ENCODE measurements at regions not wholly inside any gene's neighbourhood (a gene's known extent, or its start where the extent isn't known, plus 50 kb on each side); places are given as distances from the start of the nearest gene placed in this dataset.

DNA sequence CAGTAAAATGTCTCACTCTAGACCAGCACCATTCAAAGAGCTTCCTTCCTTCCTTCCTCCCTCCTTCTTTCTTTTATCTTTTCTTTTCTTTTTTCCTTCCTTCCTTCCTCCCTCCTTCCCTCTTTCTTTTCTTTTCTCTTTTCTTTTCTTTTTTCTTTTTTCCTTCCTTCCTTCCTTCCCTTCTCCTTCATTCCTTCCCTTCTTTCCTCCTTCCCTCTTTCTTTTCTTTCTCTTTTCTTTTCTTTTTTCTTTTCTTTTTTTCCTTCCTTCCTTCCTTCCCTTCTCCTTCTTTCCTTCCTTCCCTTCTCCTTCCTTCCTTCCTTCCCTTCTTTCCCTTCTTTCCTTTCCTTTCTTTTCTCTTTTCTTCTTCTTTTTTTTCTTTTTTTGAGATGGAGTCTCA lies 985.1 kb downstream of the DSC3 start:
- no peaks in the 10 kb centered on the region for H4K20me1 ChIP-seq (ENCODE audit: control insufficient read depth, extremely low read depth, insufficient read depth, low read length)
- no peak for FAIRE-seq
- H2AFZ ChIP-seq (ENCODE audit: control insufficient read depth, low read length) = no peak overlapping the region
- H3K9ac ChIP-seq (ENCODE audit: control insufficient read depth, extremely low read depth, insufficient read depth, low read length) = no peak overlapping the region
- H3K4me1 ChIP-seq (ENCODE audit: control insufficient read depth, extremely low read depth, insufficient read depth, low read length) = no peaks in the 10 kb centered on the region
- no peak overlapping the region for H3K4me3 ChIP-seq (ENCODE audit: control insufficient read depth in 2 of 3, extremely low read depth in 1 of 3, insufficient read depth in 2 of 3, low read depth in 1 of 3, low read length in 3 of 3)
- no peaks in the 10 kb centered on the region for H3K27me3 ChIP-seq (ENCODE audit: control insufficient read depth, extremely low read depth, insufficient read depth, low read length)
- no peaks in the 10 kb centered on the region for H3K9me3 ChIP-seq (ENCODE audit: control insufficient read depth, low read depth, low read length)
- DNase-seq (ENCODE audit: low read depth, low spot score) = no peak
- no peak overlapping the region for H3K27ac ChIP-seq (ENCODE audit: control insufficient read depth, insufficient read depth, low read length)
- no peaks in the 10 kb centered on the region for H3K79me2 ChIP-seq (ENCODE audit: control insufficient read depth, insufficient read depth, low read length)
- no peaks in the 10 kb centered on the region for H3K9me1 ChIP-seq (ENCODE audit: control insufficient read depth, extremely low read depth, insufficient read depth, low read length)
- no peaks in the 10 kb centered on the region for H3K36me3 ChIP-seq (ENCODE audit: control insufficient read depth in 2 of 2, extremely low read depth in 1 of 2, insufficient read depth in 2 of 2, low read length in 2 of 2)
- dilution Hi-C loops (cut with MboI; ENCODE audit: extremely low pct_ligation_motif_present, low sequenced_read_pairs) = no loop called here
- TF ChIP-seq, protein P1, sequence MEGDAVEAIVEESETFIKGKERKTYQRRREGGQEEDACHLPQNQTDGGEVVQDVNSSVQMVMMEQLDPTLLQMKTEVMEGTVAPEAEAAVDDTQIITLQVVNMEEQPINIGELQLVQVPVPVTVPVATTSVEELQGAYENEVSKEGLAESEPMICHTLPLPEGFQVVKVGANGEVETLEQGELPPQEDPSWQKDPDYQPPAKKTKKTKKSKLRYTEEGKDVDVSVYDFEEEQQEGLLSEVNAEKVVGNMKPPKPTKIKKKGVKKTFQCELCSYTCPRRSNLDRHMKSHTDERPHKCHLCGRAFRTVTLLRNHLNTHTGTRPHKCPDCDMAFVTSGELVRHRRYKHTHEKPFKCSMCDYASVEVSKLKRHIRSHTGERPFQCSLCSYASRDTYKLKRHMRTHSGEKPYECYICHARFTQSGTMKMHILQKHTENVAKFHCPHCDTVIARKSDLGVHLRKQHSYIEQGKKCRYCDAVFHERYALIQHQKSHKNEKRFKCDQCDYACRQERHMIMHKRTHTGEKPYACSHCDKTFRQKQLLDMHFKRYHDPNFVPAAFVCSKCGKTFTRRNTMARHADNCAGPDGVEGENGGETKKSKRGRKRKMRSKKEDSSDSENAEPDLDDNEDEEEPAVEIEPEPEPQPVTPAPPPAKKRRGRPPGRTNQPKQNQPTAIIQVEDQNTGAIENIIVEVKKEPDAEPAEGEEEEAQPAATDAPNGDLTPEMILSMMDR (optimal IDR thresholded peaks at IDR 0.05 in 1 of 3, IDR thresholded peaks at IDR 0.05 in 1 of 3, conservative IDR thresholded peaks at IDR 0.05 in 1 of 3; ENCODE audit: extremely low read depth in 1 of 3, insufficient read depth in 2 of 3, low read length in 3 of 3) = no peak
- no peak for TF ChIP-seq EZH2 (IDR thresholded peaks at IDR 0.05; ENCODE audit: low read length)
- H3K4me2 ChIP-seq (ENCODE audit: control insufficient read depth, extremely low read depth, insufficient read depth, low read depth, low read length) = no peak overlapping the region

DNA sequence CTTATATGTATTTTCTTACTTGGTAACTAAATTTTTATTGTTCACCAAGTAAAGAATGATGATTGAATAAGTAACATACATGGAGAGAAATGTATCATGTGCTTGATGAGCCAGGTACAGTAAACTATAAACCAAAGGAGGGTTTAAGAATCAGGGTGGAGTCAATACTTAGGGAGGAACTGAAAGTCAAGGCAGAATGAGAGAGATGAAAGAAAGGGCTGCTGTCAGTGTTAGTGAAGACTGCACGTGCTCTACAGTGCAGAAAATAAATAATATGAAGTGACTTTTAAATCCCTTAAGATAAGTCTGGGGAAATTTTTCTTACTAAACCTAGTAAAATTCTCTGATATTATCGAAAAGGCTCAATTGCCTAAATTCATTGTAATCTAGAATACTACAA lies 986.0 kb downstream of the DSC3 start:
- Histone ChIP-seq H2AFZ (ENCODE audit: control insufficient read depth, low read length) (no peak overlapping the region), H3K9me3 (ENCODE audit: control insufficient read depth, low read depth, low read length) (no peaks in the 10 kb centered on the region), H3K9ac (ENCODE audit: control insufficient read depth, extremely low read depth, insufficient read depth, low read length) (no peak overlapping the region), H3K4me3 (ENCODE audit: control insufficient read depth in 2 of 3, extremely low read depth in 1 of 3, insufficient read depth in 2 of 3, low read depth in 1 of 3, low read length in 3 of 3) (no peak overlapping the region), H3K4me1 (ENCODE audit: control insufficient read depth, extremely low read depth, insufficient read depth, low read length) (no peaks in the 10 kb centered on the region), H3K79me2 (ENCODE audit: control insufficient read depth, insufficient read depth, low read length) (no peaks in the 10 kb centered on the region), H3K4me2 (ENCODE audit: control insufficient read depth, extremely low read depth, insufficient read depth, low read depth, low read length) (no peak overlapping the region), H3K36me3 (ENCODE audit: control insufficient read depth in 2 of 2, extremely low read depth in 1 of 2, insufficient read depth in 2 of 2, low read length in 2 of 2) (no peaks in the 10 kb centered on the region), H3K27me3 (ENCODE audit: control insufficient read depth, extremely low read depth, insufficient read depth, low read length) (no peaks in the 10 kb centered on the region), H4K20me1 (ENCODE audit: control insufficient read depth, extremely low read depth, insufficient read depth, low read length) (no peaks in the 10 kb centered on the region), H3K9me1 (ENCODE audit: control insufficient read depth, extremely low read depth, insufficient read depth, low read length) (no peaks in the 10 kb centered on the region), H3K27ac (ENCODE audit: control insufficient read depth, insufficient read depth, low read length) (no peak overlapping the region)
- FAIRE-seq = no peak
- dilution Hi-C loops (cut with MboI; ENCODE audit: extremely low pct_ligation_motif_present, low sequenced_read_pairs) = no loop called here
- no peak for DNase-seq (ENCODE audit: low read depth, low spot score)
- TF ChIP-seq, protein P1 (optimal IDR thresholded peaks at IDR 0.05 in 1 of 3, IDR thresholded peaks at IDR 0.05 in 1 of 3, conservative IDR thresholded peaks at IDR 0.05 in 1 of 3; ENCODE audit: extremely low read depth in 1 of 3, insufficient read depth in 2 of 3, low read length in 3 of 3) = no peak
- TF ChIP-seq EZH2 (IDR thresholded peaks at IDR 0.05; ENCODE audit: low read length) = no peak

All from keratinocyte (primary cell).